ENCODE measurements at regions not wholly inside any gene's neighbourhood (a gene's known extent, or its start where the extent isn't known, plus 50 kb on each side); places are given as distances from the start of the nearest gene placed in this dataset.

GRCh38 chr19:23505738-23506137, 110.5 kb upstream of the ZNF91 start:
- no peaks in the 10 kb centered on the region for H3K79me2 ChIP-seq (ENCODE audit: low read length)
- no peaks in the 10 kb centered on the region for H3K9me2 ChIP-seq (replicated peaks; ENCODE audit: low read length)
- H4K20me1 ChIP-seq (ENCODE audit: low read length), result no peaks in the 10 kb centered on the region
- ChIA-PET POLR2A (ENCODE audit: unreplicated experiment) (no interaction called here), CTCF (no interaction called here)
- intact Hi-C loops (cut with micrococcal nuclease), result no loop called here
- peak; percentile 67 for ATAC-seq
- H2AFZ ChIP-seq (ENCODE audit: low read length), result no peak overlapping the region
- no peak overlapping the region for H3K9ac ChIP-seq (ENCODE audit: low read length)
- no peak overlapping the region for H3K4me2 ChIP-seq (ENCODE audit: low read length)
- H3K4me1 ChIP-seq (ENCODE audit: insufficient read depth, low read length), result peaks cover 7% of the 10 kb centered on the region; the same call in 1 of the 2 replicates
- no peak overlapping the region for H3K4me3 ChIP-seq (ENCODE audit: low read length)
- no peaks in the 10 kb centered on the region for H3K27me3 ChIP-seq (ENCODE audit: low read length)
- no TSS peak for BruUV-seq (replicated peaks)
- no peak for DNase-seq
- no peak overlapping the region for H3K27ac ChIP-seq (ENCODE audit: low read length)
- no peaks in the 10 kb centered on the region for H3K9me3 ChIP-seq (ENCODE audit: low read length)
- H3K36me3 ChIP-seq (ENCODE audit: low read depth, low read length), result no peaks in the 10 kb centered on the region
- TF ChIP-seq EZH2 (IDR thresholded peaks at IDR 0.05; ENCODE audit: low read length, unreplicated experiment) (no peak), CTCF (conservative IDR thresholded peaks at IDR 0.05; ENCODE audit: low read depth, low read length) (no peak), EZH2phosphoT487 (IDR thresholded peaks at IDR 0.05; ENCODE audit: borderline replicate concordance, low read length) (no peak)
- H3F3A ChIP-seq (ENCODE audit: low read length, unreplicated experiment), result no peaks in the 10 kb centered on the region

- Histone ChIP-seq H3K9me2 (replicated peaks; ENCODE audit: low read length) (no peaks in the 10 kb centered on the region), H3K27me3 (ENCODE audit: low read length) (no peaks in the 10 kb centered on the region), H3K36me3 (ENCODE audit: low read depth, low read length) (no peaks in the 10 kb centered on the region), H3K4me2 (ENCODE audit: low read length) (no peak overlapping the region; the same call in 1 of the 2 replicates), H3K4me1 (ENCODE audit: insufficient read depth, low read length) (peaks cover 32% of the 10 kb centered on the region), H2AFZ (ENCODE audit: low read length) (peak overlapping the region; percentile 11; the same call in 1 of the 2 replicates), H3K27ac (ENCODE audit: low read length) (peak overlapping the region; percentile 69), H3K9me3 (ENCODE audit: low read length) (no peaks in the 10 kb centered on the region), H3K4me3 (ENCODE audit: low read length) (no peak overlapping the region), H3K9ac (ENCODE audit: low read length) (peak overlapping the region; percentile 38; the same call in 1 of the 2 replicates), H3K79me2 (ENCODE audit: low read length) (no peaks in the 10 kb centered on the region), H3F3A (ENCODE audit: low read length, unreplicated experiment) (no peaks in the 10 kb centered on the region), H4K20me1 (ENCODE audit: low read length) (no peaks in the 10 kb centered on the region)
- ATAC-seq (peak; percentile 69), DNase-seq (peak; percentile 69)
- intact Hi-C loops (cut with micrococcal nuclease), result loop anchor here (5.0 kb wide), 1 partner anchor 64 kb away; no protein-coding TSS in a partner anchor
- no TSS peak for BruUV-seq (replicated peaks)
- TF ChIP-seq CTCF (conservative IDR thresholded peaks at IDR 0.05; ENCODE audit: low read depth, low read length) (no peak), EZH2phosphoT487 (IDR thresholded peaks at IDR 0.05; ENCODE audit: borderline replicate concordance, low read length) (no peak), EZH2 (IDR thresholded peaks at IDR 0.05; ENCODE audit: low read length, unreplicated experiment) (no peak)
- CTCF ChIA-PET, result no interaction called here
- POLR2A ChIA-PET (ENCODE audit: unreplicated experiment), result no interaction called here
Measured at GRCh38 chr19:23482829-23483228, 87.6 kb upstream of the ZNF91 start.

GRCh38 chr19:23481043-23481442, 85.8 kb upstream of the ZNF91 start:
- POLR2A ChIA-PET (ENCODE audit: unreplicated experiment), result no interaction called here
- Histone ChIP-seq H3K9me3 (ENCODE audit: low read length) (no peaks in the 10 kb centered on the region), H4K20me1 (ENCODE audit: low read length) (no peaks in the 10 kb centered on the region), H3K4me3 (ENCODE audit: low read length) (no peak overlapping the region), H3K9me2 (replicated peaks; ENCODE audit: low read length) (no peaks in the 10 kb centered on the region), H3K4me1 (ENCODE audit: insufficient read depth, low read length) (peaks cover 32% of the 10 kb centered on the region), H3K27me3 (ENCODE audit: low read length) (no peaks in the 10 kb centered on the region), H3K79me2 (ENCODE audit: low read length) (no peaks in the 10 kb centered on the region), H3K4me2 (ENCODE audit: low read length) (peak overlapping the region; percentile 24; the same call in 1 of the 2 replicates), H3K27ac (ENCODE audit: low read length) (peak overlapping the region; percentile 69), H3K36me3 (ENCODE audit: low read depth, low read length) (no peaks in the 10 kb centered on the region), H3K9ac (ENCODE audit: low read length) (no peak overlapping the region), H2AFZ (ENCODE audit: low read length) (no peak overlapping the region), H3F3A (ENCODE audit: low read length, unreplicated experiment) (no peaks in the 10 kb centered on the region)
- BruUV-seq (replicated peaks), result no TSS peak
- TF ChIP-seq EZH2phosphoT487 (IDR thresholded peaks at IDR 0.05; ENCODE audit: borderline replicate concordance, low read length) (no peak), CTCF (conservative IDR thresholded peaks at IDR 0.05; ENCODE audit: low read depth, low read length) (no peak), EZH2 (IDR thresholded peaks at IDR 0.05; ENCODE audit: low read length, unreplicated experiment) (no peak)
- intact Hi-C loops (cut with micrococcal nuclease), result loop anchor here (5.0 kb wide), 1 partner anchor 66 kb away; no protein-coding TSS in a partner anchor
- peak; percentile 91 for DNase-seq
- peak; percentile 86 for ATAC-seq
- CTCF ChIA-PET, result no interaction called here
